MM.1S (cell line): ENCODE measurements at regions not wholly inside any gene's neighbourhood (a gene's known extent, or its start where the extent isn't known, plus 50 kb on each side); places are given as distances from the start of the nearest gene placed in this dataset.

Experiments used
- CTCF ChIP-seq: fragments of 300-600 bp; sonication (generic); IDR thresholded peaks from 2 replicates; pipeline ENCODE4 v1.5.1; 2016; ENCODE audit warnings: antibody characterized with exemption, low read length, mixed read lengths
- EZH2 ChIP-seq: fragments of 300-600 bp; sonication (generic); optimal IDR thresholded peaks from 2 replicates; pipeline ENCODE3; 2017; ENCODE audit warnings: low read depth, mild to moderate bottlenecking, antibody characterized with exemption, low read length, mixed read lengths

GRCh38 chr7:120014925-120015465 lies 258.0 kb upstream of the KCND2 start:
- no peak for TF ChIP-seq CTCF
- TF ChIP-seq EZH2, result no peak
